H1 (cell line): ENCODE measurements at regions not wholly inside any gene's neighbourhood (a gene's known extent, or its start where the extent isn't known, plus 50 kb on each side); places are given as distances from the start of the nearest gene placed in this dataset.

Experiments
- ASH2L ChIP-seq: fragments of 200-600, 300-600 bp; sonication (generic); IDR thresholded peaks from one replicate; pipeline ENCODE4 v1.7.1; 2017; ENCODE audit warnings: low read length
- CEBPB ChIP-seq: IDR thresholded peaks from 2 replicates; pipeline ENCODE4 v1.6.1; 2012; ENCODE audit warnings: low read depth, low read length
- CTCF ChIP-seq, 3 experiments: IDR thresholded peaks; 1 replicate in 2 of 3; 2 replicates in 1 of 3; pipeline versions ENCODE4 v1.5.1 to v1.6.1; 2011; ENCODE audit warnings: low read length in 3 of 3, mild to moderate bottlenecking in 3 of 3, inconsistent platforms in 2 of 3, low read depth in 1 of 3, moderate library complexity in 1 of 3; ENCODE audit not compliant: insufficient read depth in 1 of 3; ENCODE audit errors: control extremely low read depth in 1 of 3
- EP300 ChIP-seq, 2 experiments: IDR thresholded peaks; 1 replicate in 1 of 2; 2 replicates in 1 of 2; pipeline ENCODE4 v1.6.1; 2011 to 2012; ENCODE audit warnings: low read depth in 2 of 2, low read length in 2 of 2, mild to moderate bottlenecking in 2 of 2, borderline replicate concordance in 1 of 2, inconsistent platforms in 1 of 2, moderate library complexity in 1 of 2
- EZH2 ChIP-seq: fragments of 200-600 bp; sonication (generic); IDR thresholded peaks from 2 replicates; pipeline ENCODE4 v1.7.1; 2012; ENCODE audit warnings: low read depth, mild to moderate bottlenecking, moderate library complexity, low read length, inconsistent platforms; ENCODE audit not compliant: severe bottlenecking
- NANOG ChIP-seq: IDR thresholded peaks from 2 replicates; pipeline ENCODE4 v1.6.1; 2011; ENCODE audit warnings: low read length, low read depth, mild to moderate bottlenecking, inconsistent platforms; ENCODE audit not compliant: insufficient read depth, poor library complexity, severe bottlenecking
- POLR2A ChIP-seq, 2 experiments: IDR thresholded peaks; 1 replicate in 1 of 2; 2 replicates in 1 of 2; pipeline ENCODE4 v1.6.1; 2011; ENCODE audit warnings: low read depth in 2 of 2, low read length in 2 of 2, mild to moderate bottlenecking in 2 of 2; ENCODE audit errors: control extremely low read depth in 1 of 2

- no peak for TF ChIP-seq ASH2L
- no peak for TF ChIP-seq CTCF (IDR thresholded peaks at IDR 0.05; ENCODE audit: control extremely low read depth in 1 of 3, insufficient read depth in 1 of 3, low read depth in 1 of 3, low read length in 3 of 3)
- no peak for TF ChIP-seq CEBPB
- no peak for TF ChIP-seq EZH2
- no peak for TF ChIP-seq NANOG
- no peak for TF ChIP-seq EP300 (IDR thresholded peaks at IDR 0.05; ENCODE audit: borderline replicate concordance in 1 of 2, low read depth in 2 of 2, low read length in 2 of 2)
- TF ChIP-seq POLR2A (IDR thresholded peaks at IDR 0.05; ENCODE audit: control extremely low read depth in 1 of 2, low read depth in 2 of 2, low read length in 2 of 2) = no peak
Observed at GRCh38 chr6:21842875-21843645, 249.5 kb downstream of the SOX4 start.
